ENCODE measurements at regions not wholly inside any gene's neighbourhood (a gene's known extent, or its start where the extent isn't known, plus 50 kb on each side); places are given as distances from the start of the nearest gene placed in this dataset.

- TF ChIP-seq POLR2AphosphoS5 (IDR thresholded peaks at IDR 0.05; ENCODE audit: borderline replicate concordance, low read depth, low read length) (no peak), EZH2 (IDR thresholded peaks at IDR 0.05) (no peak)
Measured at GRCh38 chr3:29152379-29152778, 128.5 kb upstream of the RBMS3 start.

All from SK-N-MC (cell line).